GM18868 (cell line): ENCODE measurements at regions not wholly inside any gene's neighbourhood (a gene's known extent, or its start where the extent isn't known, plus 50 kb on each side); places are given as distances from the start of the nearest gene placed in this dataset.

ENCODE experiments used
- ATAC-seq: cut with Tn5 transposase; IDR thresholded peaks from one replicate; pipeline ENCODE4 v1.9.1; 2021; ENCODE audit warnings: mild to moderate bottlenecking, moderate library complexity; ENCODE audit not compliant: unreplicated experiment

DNA sequence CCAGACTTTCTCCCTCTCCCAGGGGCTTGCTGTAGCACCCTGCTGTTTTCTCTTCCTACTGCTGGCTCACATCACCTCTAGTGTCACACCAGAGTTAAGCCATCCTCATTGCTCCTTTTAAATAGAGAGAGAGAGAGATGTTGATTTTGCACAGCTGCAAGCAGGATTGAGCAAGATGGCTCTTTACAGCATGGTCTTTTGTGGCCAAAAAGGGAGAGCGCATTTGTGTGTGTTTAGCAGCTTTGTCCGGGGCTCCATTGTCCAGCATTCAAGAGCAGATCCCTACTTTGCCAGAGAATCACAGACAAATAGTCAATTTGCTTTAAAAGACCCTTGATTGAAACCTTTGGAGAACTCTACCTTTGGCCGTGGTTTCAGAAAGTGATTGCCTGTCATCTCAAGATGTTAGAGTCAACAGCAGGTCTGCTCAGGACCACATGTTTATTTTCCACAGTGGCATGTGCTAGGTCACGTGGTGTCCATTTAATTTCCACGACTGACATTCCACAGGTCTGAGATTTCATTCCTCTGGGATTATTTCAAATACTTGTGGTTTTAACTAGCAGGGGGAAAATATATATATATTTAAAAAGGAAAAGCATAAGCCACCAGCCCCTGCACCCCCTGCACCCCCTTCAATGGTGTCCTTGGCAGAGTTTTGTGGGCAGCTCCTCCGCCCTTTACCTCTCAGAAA lies 359.9 kb upstream of the SLC14A2 start:
- ATAC-seq = no peak

DNA sequence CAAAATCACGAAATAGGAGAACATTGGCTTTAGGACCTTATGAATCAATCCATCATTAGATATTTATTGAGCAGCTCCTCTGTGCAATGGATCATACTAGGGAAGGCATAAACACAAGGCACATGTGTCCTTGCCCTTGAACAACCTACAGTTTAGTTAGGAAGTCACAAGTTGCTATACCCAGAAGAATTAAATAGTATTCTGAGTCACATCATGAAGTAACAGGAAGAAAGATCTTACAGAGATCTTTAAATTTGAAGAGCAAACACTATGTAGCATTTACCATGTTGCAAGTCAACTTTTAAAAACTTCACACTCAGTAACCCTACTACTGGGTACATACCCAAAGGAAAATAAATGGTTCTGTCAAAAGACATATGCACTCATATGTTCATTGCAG lies 355.2 kb upstream of the SLC14A2 start:
- ATAC-seq = no peak

DNA sequence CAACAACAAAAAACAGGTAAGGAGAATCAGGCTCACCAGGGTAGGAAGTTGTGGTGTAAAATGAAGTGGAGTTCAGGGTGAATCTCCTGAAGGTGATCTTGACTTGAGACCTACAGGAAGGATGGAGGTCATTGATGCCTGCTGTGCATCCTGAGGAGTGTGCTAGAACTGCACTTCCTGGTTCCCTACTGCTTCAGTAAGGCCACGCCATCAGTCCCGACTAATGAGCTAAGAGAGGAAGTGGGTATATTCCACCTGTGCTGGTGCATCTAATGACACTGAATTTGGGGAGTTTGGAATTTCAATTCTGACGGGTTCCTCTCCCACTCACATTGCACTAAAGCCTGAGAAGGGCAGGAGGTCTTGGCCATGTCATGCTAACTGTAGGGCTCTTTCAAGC lies 349.3 kb upstream of the SLC14A2 start:
- ATAC-seq = no peak

DNA sequence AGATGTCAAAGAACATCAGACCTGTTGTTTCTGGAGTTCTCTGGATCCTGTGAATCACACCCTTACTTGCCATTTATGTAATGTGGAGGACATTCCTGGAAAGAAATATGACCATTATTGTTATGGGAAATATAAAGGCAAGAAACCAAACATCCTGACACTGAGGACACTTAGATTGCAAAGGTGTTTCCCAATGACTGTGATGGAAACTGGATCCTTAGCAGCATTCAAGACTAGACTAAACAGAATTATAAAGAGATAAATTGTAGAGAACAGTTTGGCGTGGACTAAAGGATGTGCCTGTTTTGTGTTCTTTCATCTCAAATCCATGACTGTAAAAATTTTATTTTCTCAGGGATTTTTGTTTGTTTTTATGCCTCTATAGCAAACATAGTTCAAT lies 347.7 kb upstream of the SLC14A2 start:
- no peak for ATAC-seq

DNA sequence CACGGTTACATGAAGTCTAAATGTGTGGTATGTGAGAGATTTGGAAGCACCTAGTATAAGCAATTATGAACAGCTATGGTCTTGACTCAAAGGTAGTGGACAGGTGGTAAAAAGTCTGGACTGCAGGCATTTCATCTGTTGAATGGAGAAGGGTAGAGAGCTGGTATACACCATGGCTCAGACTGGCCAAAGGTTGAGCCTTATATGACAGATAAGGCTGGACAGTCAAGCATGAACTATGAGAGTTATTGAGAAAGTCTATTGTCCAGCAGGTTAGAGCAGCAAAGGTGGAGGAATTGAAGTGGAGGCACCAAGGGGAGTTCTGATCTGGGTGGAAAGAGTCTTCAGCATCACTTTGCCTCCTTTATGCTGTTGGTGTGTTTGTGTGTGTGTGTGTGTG lies 346.7 kb upstream of the SLC14A2 start:
- ATAC-seq = no peak

DNA sequence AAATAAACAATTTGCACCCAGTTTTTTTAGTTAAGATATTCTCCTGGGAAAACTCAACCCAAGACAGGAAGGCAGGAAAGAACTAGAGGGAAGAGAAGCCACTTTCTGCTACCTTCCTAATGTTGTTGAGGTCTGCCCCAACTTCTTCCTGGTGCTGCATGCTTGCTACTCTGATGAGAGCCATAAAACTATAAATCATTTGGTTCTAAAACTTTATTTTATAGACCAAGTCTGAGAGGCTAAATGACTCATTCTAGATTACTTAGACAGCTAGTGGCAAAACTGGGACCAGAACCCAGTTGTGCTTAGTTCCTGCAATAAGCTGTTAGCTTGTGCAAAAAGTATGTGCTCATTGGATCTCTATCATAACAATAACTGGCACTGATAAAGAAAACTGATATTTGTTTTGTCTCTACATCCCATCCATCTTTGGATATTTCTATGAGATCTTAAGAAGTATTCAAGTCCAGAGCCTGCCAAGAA lies 344.9 kb upstream of the SLC14A2 start:
- ATAC-seq = no peak

DNA sequence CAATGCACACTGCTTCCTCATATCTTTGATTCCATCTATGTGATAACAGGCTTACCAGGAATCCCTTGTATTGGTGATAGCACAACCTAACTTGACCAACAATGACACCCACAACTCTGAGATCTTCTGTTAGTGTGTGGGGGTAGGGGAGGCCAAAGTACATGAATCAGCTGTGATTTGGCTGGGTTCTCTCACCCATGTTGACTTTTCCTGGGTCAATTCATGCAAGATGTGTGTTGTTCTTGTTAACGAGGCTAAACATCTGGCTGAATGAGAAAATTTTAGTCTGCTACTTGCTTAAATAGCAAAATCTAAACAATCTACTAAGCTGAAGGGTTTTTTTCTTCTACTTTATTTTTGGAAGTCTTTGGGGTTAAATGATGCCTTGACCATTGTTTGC lies 341.2 kb upstream of the SLC14A2 start:
- ATAC-seq = no peak

DNA sequence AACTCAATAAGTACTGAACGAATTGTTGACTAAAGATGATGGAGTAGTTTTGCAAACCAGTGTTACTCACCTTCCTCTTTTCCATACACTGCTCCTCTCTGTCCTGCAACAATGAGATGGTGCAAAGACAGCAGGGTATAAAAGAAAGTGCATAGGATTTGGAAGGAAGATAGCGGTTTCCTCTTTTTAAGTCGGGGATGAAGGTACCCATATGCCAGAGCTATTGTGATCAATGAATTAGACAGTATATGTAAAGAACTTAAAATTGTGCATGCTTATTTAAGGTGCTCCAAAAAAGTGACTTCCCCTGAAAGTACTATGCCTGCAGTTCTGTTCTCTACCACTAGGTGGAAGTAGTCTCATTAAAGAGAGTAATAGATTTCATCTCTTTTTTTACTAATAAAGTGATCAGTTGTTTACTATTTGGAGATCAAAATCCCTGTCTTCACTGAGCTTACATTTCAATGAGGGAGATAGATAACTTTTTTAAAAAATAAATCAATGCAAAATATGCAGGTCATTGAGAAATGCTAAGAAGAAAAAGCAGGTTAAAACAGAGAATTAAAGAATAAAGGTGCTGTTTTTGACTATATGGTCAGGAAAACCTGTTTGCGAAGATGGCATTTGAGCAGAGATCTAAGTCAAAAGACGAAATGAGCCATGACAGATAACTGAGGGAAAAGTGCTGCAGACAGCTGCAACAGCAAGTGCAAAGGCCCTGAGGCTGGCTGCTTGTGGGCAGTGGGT lies 339.7 kb upstream of the SLC14A2 start:
- ATAC-seq = no peak

- ATAC-seq = no peak
Observed at GRCh38 chr18:45276878-45277277, 338.4 kb upstream of the SLC14A2 start.

- ATAC-seq = no peak
Observed at GRCh38 chr18:45277908-45278307, 337.4 kb upstream of the SLC14A2 start.

- ATAC-seq = no peak
Observed at GRCh38 chr18:45280481-45281276, 334.6 kb upstream of the SLC14A2 start.

DNA sequence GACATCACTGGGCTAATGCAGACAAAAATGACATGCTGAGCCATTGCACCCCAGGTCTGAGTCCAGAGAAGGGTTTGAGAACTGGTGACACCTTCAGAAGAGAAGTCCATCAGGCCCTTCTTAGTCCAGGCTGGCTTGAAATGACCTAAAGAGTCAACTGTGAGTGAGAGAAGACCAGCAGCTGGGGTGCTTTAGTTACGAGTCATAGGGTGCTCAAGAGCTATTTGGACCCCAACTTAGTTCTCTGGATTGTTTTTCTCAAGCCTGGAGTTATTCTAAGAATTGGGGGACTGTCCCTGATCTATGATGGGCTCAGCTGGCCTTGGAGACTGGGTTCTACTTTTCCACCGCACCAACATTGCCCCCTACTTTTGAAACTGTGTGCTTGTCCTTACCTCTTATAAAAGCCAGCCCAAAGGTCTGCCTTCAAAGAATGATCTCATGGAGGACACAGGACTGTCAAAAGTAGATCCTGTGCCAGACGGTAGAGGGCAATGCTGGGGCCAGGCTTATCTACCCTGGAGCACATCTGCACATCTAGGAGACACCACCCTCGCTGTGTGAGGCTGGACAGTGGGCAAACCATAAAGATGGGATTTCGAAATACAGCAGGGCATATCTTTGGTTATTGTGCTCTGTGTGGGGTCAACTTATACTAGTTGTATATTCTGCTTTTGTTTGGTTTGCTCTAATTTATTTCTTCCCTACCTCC lies 333.0 kb upstream of the SLC14A2 start:
- no peak for ATAC-seq

GRCh38 chr18:45284174-45284573 lies 331.1 kb upstream of the SLC14A2 start:
- no peak for ATAC-seq

DNA sequence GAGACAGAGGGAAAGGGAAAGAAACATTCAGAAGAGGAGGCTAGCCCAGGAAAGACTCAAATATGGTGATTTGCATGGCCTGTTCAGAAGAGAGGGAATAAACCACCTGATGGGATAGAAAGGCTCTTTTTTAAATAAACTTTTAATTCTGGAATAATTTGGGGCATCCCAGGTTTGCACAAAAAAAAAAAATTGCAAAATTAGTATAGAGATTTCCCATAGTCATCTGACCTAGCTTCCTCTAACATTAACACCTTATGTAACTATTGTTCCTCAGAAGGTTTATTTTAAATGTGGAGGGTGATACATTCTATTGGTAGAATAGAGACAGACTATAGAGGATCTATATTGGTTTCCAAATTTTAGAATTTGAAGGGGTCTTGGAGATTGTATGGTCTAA lies 330.4 kb upstream of the SLC14A2 start:
- ATAC-seq = no peak

DNA sequence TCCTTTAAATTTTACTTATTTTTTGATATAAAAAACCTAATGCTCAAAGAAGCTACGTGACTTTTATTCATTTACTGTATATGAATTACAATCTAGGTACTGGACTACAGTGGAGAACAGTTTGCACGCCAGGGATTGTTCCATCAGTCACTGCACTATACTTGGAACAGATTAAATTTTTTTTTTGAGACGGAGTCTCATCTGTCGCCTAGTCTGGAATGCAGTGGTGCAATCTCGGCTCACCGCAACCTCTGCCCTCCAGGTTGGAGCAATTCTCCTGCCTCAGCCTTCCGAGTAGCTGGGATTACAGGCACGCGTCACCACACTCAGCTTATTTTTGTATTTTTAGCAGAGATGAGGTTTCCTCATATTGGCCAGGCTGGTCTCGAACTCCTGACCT lies 330.0 kb upstream of the SLC14A2 start:
- ATAC-seq = no peak

DNA sequence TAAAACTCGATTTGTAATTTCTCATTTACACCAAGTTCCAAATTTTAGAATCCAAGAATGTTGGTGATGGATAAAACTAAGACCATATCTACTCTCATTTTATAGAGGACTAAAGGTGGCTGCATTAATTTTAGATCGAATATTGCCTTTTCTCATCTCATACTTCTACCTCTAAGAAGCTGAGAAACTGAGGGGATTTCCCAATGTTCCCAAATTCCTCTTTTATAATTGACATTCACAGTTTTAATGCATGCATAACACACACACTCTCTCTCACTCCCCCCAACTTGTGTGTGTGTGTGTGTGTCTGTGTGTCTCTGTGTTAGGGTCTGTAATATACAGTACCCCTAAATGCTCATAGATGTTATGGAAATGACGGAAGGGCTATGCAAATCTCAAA lies 328.8 kb upstream of the SLC14A2 start:
- ATAC-seq = no peak

GRCh38 chr18:45287531-45287930 lies 327.7 kb upstream of the SLC14A2 start:
- ATAC-seq = no peak

DNA sequence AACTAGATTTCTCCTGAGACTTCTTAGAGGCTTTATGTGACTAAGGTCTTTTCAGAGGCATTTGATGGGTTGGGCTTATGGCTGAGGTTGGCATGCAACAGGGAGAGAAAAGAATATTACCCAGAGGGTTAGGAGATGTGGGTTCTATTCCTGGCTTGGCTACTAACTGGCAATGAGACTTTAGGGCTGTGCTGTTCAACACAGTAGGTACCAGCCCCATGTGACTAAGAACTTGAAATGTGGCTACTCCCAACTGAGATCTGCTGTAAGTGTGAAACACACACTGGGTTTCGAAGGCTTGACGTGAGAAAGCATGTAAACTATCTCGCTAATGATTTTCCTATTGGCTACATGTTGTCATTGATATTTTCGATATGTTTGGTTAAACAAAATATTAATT lies 324.9 kb upstream of the SLC14A2 start:
- no peak for ATAC-seq

- no peak for ATAC-seq
Observed at GRCh38 chr18:45291621-45292615, 323.4 kb upstream of the SLC14A2 start.

DNA sequence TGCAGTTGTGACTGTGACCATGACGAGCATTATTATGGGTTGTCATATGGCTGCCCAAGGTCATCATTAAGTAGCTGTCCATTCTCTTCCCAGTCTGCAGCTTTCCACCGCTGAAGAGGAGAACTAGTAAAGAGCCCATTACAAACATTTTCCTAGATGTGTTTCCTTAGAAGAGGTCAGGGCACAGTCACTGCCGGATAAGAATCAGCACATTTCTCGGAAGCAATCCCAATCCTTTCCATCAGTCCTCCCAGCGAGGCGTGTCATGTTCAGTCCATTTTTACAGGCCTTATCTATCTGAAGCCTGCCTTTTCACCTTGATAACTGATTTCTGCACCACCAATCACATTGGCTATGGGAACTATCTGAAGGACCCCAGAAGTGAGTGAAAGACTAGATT lies 319.9 kb upstream of the SLC14A2 start:
- ATAC-seq = no peak
